Activated T-cell treated with anti-CD3 and anti-CD28 coated beads, Interleukin-2, amount 50 U/mL, for 72 hours (primary cell): ENCODE measurements at regions not wholly inside any gene's neighbourhood (a gene's known extent, or its start where the extent isn't known, plus 50 kb on each side); places are given as distances from the start of the nearest gene placed in this dataset.
"Not testable (repeated sequence)": the region's sequence is repeated elsewhere in the genome, so short reads cannot be mapped to it uniquely, and the experiment has no call there.

Source experiments
- ATAC-seq, 2 donors: fragments of 150-1000 bp; cut with Tn5 transposase; replicated peaks in 1 of 2; 2 replicates each; pipeline ENCODE4 v1.10.0; 2021; ENCODE audit warnings: moderate library complexity in 2 of 2, mild to moderate bottlenecking in 1 of 2
- DNase-seq, 2 donors: peaks; one replicate each; pipeline ENCODE4 v3.0.0; 2021 to 2022; ENCODE audit warnings: mixed read lengths in 1 of 2
- H3K27ac Mint-ChIP-seq: one replicate; pipeline ENCODE4 v1.8.0; 2022; ENCODE audit warnings: mild to moderate bottlenecking, moderate library complexity, mixed read lengths
- H3K27me3 Mint-ChIP-seq: one replicate; pipeline ENCODE4 v1.8.0; 2022; ENCODE audit warnings: low read depth, mixed read lengths
- H3K36me3 Mint-ChIP-seq, 2 donors: one replicate each; pipeline ENCODE4 v1.8.0; 2022; ENCODE audit warnings: mixed read lengths in 2 of 2, mild to moderate bottlenecking in 1 of 2; ENCODE audit not compliant: insufficient read depth in 2 of 2
- H3K4me1 Mint-ChIP-seq: one replicate; pipeline ENCODE4 v1.8.0; 2022; ENCODE audit warnings: low read depth, mixed read lengths
- H3K4me3 Mint-ChIP-seq, 2 donors: one replicate each; pipeline ENCODE4 v1.8.0; 2022; ENCODE audit warnings: mild to moderate bottlenecking in 2 of 2, mixed read lengths in 2 of 2, moderate library complexity in 2 of 2
- H3K9me3 Mint-ChIP-seq, 2 donors: one replicate each; pipeline ENCODE4 v1.8.0; 2022; ENCODE audit warnings: mixed read lengths in 2 of 2

- Mint-ChIP-seq H3K9me3 (no peaks in the 10 kb centered on the region), H3K27me3 (no peaks in the 10 kb centered on the region), H3K4me1 (no peaks in the 10 kb centered on the region), H3K4me3 (no peak overlapping the region), H3K36me3 (no peaks in the 10 kb centered on the region), H3K27ac (no peak overlapping the region)
- no peak for DNase-seq
- ATAC-seq: no peak
Observed at GRCh38 chr6:82783587-82784236, 281.9 kb downstream of the UBE3D start.

DNA sequence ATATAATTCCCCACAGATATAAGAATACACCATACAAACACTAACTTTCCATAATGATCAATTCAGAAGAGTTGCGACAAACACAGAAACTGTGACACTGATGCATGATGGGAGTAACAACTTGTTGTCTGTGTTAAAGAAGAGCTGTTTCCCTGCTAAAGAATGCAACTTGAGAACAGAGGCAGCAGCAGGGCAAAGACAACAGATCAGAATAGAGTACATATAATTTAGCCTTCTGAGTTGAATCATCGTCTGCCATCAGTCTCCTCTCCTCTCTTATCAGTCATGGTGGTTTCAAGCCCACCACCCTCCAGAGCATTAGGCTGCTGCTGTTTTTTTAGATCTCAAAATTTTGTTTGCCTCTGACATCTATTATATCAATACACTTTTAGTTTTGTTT lies 280.4 kb downstream of the UBE3D start:
- DNase-seq (no peak), ATAC-seq (no peak)
- no peaks in the 10 kb centered on the region for H3K27me3 Mint-ChIP-seq
- no peak overlapping the region for H3K27ac Mint-ChIP-seq
- peaks cover 1 to 2% of the 10 kb centered on the region in 2 donors for H3K9me3 Mint-ChIP-seq
- no peak overlapping the region for H3K4me3 Mint-ChIP-seq
- no peaks in the 10 kb centered on the region for H3K4me1 Mint-ChIP-seq
- H3K36me3 Mint-ChIP-seq: no peaks in the 10 kb centered on the region

- Mint-ChIP-seq H3K9me3 (peaks cover 1 to 4% of the 10 kb centered on the region in 2 donors), H3K4me1 (no peaks in the 10 kb centered on the region), H3K27ac (no peak overlapping the region), H3K4me3 (no peak overlapping the region), H3K36me3 (no peaks in the 10 kb centered on the region), H3K27me3 (no peaks in the 10 kb centered on the region)
- no peak for DNase-seq
- no peak for ATAC-seq
Observed at GRCh38 chr6:82786248-82786647, 279.4 kb downstream of the UBE3D start.

GRCh38 chr6:82795940-82796339 lies 269.7 kb downstream of the UBE3D start:
- H3K27me3 Mint-ChIP-seq: no peaks in the 10 kb centered on the region
- no peak for DNase-seq
- H3K27ac Mint-ChIP-seq: no peak overlapping the region
- no peak overlapping the region for H3K4me3 Mint-ChIP-seq
- H3K4me1 Mint-ChIP-seq: no peaks in the 10 kb centered on the region
- H3K9me3 Mint-ChIP-seq: peaks cover 3 to 8% of the 10 kb centered on the region in 2 donors
- no peaks in the 10 kb centered on the region for H3K36me3 Mint-ChIP-seq
- no peak for ATAC-seq

DNA sequence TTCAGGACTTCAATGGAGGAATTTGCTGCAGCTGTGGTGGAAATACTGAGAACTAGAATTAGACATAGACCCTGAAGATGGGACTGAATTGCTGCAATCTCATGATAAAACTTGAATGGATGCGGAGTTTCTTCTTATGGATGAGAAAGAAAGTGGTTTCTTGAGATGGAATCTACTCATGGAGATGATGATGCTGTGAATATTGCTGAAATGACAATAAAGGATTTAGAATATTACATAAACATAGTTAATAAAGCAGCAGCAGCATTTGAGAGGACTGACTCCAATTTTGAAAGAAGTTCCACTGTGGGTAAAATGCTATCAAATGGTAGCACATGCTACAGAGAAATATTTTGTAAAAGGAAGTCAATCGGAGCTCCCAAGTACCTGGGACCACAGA lies 264.6 kb downstream of the UBE3D start:
- ATAC-seq: no peak
- peaks cover 0 to 4% of the 10 kb centered on the region in 2 donors for H3K36me3 Mint-ChIP-seq

GRCh38 chr6:82816243-82816642 lies 249.4 kb downstream of the UBE3D start:
- not testable (repeated sequence) for DNase-seq, H3K4me1 Mint-ChIP-seq, H3K9me3 Mint-ChIP-seq, H3K27ac Mint-ChIP-seq, H3K27me3 Mint-ChIP-seq, H3K4me3 Mint-ChIP-seq, H3K36me3 Mint-ChIP-seq, ATAC-seq

More for the DNA sequence above, 264.6 kb downstream of the UBE3D start:
- Mint-ChIP-seq H3K4me1 (no peaks in the 10 kb centered on the region), H3K27me3 (no peaks in the 10 kb centered on the region), H3K27ac (no peak overlapping the region), H3K9me3 (peaks cover 3 to 7% of the 10 kb centered on the region in 2 donors), H3K4me3 (no peak overlapping the region)
- no peak for DNase-seq

- Mint-ChIP-seq H3K36me3 (no peaks in the 10 kb centered on the region), H3K27ac (no peak overlapping the region), H3K4me3 (no peak overlapping the region), H3K27me3 (no peaks in the 10 kb centered on the region), H3K4me1 (no peaks in the 10 kb centered on the region), H3K9me3 (no peaks in the 10 kb centered on the region)
- no peak for DNase-seq
- no peak for ATAC-seq
Observed at GRCh38 chr6:82818727-82819126, 246.9 kb downstream of the UBE3D start.

DNA sequence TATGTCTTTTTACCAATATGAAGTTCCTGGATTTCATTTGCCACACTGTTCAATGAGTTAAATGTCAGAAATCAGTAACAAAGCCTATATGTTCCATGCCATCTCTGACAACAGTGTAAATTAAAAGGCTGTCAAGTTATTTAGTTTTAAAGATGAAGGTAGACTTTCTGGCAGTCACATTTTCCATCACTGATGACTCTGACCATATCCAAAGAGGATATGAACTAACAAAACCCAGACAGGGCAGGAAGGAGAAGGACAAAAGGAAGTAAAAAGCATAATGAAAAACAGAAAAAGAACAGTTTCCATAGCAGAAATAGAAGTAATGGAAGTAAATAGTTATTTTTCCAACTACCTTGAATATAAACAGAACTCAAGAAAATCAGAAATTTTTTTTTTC lies 242.3 kb downstream of the UBE3D start:
- no peaks in the 10 kb centered on the region for H3K36me3 Mint-ChIP-seq
- H3K27me3 Mint-ChIP-seq: no peaks in the 10 kb centered on the region
- H3K4me3 Mint-ChIP-seq: no peak overlapping the region
- H3K4me1 Mint-ChIP-seq: no peaks in the 10 kb centered on the region
- no peaks in the 10 kb centered on the region for H3K9me3 Mint-ChIP-seq
- ATAC-seq (no peak), DNase-seq (no peak)
- H3K27ac Mint-ChIP-seq: no peak overlapping the region

GRCh38 chr6:82832811-82833210 lies 232.8 kb downstream of the UBE3D start:
- Mint-ChIP-seq H3K36me3 (no peaks in the 10 kb centered on the region), H3K4me1 (no peaks in the 10 kb centered on the region), H3K4me3 (no peak overlapping the region), H3K9me3 (no peaks in the 10 kb centered on the region), H3K27me3 (no peaks in the 10 kb centered on the region), H3K27ac (no peak overlapping the region)
- DNase-seq: no peak
- no peak for ATAC-seq

DNA sequence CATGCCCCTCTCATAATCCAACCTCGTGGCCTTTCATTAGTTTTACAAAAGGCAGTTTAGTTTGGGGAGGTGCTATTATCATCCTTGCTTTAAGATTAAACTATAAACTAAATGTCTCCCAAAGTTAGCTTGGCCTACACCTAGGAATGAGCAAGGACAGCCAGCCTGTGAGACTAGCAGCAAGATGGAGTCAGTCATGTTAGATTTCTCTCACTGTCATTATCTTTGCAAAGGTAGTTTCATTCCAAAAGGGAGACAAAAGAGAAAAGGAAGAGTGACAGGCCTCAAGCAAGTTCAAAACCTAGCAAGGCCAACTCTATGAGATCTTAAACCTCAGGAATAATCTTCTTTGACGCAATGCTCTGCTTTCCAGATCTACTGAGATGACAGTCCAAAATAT lies 232.2 kb downstream of the UBE3D start:
- H3K27ac Mint-ChIP-seq: no peak overlapping the region
- H3K36me3 Mint-ChIP-seq: no peaks in the 10 kb centered on the region
- DNase-seq (no peak), ATAC-seq (no peak)
- H3K4me3 Mint-ChIP-seq: no peak overlapping the region
- H3K9me3 Mint-ChIP-seq: no peaks in the 10 kb centered on the region
- no peaks in the 10 kb centered on the region for H3K27me3 Mint-ChIP-seq
- H3K4me1 Mint-ChIP-seq: no peaks in the 10 kb centered on the region

DNA sequence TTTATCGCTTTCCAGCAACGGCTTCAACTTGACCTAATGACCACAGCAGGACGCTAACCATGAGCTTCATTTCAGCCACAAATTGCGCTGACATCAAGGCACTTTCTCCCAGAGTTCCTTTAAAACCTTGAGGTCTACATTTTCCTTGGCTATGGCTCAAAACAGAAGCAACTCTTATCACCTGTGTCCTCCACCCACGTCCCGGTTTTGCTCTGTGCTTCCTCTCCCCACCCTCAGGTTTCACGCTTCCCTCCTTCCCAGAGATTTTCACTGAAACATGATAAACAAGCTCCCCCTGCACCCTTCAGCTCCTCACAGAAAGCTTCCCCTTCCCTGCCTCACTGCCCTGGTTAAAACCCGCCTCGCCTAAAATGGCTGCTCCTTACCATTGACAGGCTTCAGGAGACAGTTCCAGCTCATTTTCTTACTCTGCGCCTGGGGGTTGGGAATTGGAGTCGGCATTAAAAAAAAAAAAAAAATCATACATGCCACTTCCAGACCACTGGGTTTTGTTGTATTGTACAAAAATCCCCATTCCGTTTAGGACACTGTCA lies 229.5 kb downstream of the UBE3D start:
- Mint-ChIP-seq H3K36me3 (no peaks in the 10 kb centered on the region), H3K4me3 (no peak overlapping the region), H3K4me1 (no peaks in the 10 kb centered on the region), H3K27ac (no peak overlapping the region), H3K27me3 (no peaks in the 10 kb centered on the region), H3K9me3 (no peaks in the 10 kb centered on the region)
- DNase-seq (no peak), ATAC-seq (no peak)

DNA sequence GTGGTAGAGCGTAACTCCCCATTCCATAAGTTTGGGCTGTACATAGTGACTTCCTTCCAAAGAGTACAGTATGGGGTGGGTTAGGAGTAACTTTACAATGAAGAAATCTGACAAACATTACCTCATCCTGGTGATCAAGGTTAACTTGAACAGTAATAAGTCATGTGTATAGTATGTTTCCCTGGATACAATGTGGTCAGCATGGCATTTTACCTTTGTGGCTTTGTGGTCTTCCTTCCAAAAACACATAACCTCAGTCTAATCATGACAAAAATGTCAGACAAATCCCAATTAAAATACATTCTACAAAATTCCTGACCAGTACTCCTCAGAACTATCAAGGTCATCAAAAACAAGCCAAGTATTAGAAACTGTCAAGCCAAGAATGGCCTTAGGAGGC lies 225.1 kb downstream of the UBE3D start:
- no peaks in the 10 kb centered on the region for H3K36me3 Mint-ChIP-seq
- H3K9me3 Mint-ChIP-seq: no peaks in the 10 kb centered on the region
- H3K27me3 Mint-ChIP-seq: no peaks in the 10 kb centered on the region
- no peak overlapping the region for H3K27ac Mint-ChIP-seq
- ATAC-seq (no peak), DNase-seq (no peak)
- no peaks in the 10 kb centered on the region for H3K4me1 Mint-ChIP-seq
- H3K4me3 Mint-ChIP-seq: no peak overlapping the region

DNA sequence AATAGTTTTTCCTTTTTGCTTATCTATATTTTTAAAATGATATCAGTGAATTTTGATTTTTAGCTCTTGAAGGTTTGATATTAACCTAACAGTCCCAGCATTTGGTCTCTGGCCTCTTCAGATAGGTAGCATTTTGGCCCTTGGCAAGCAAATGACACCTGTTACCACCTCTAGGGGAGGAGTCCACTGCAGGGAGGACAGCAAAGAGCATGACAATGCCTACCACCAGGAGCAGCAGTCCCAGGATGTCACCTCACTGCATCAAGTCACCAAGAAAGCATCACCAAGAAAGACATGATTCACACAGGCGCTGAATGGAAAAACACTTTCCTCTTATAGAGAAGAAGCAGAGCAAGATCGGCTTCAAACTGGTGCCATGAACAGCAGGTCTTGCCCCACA lies 224.3 kb downstream of the UBE3D start:
- Mint-ChIP-seq H3K27ac (no peak overlapping the region), H3K4me1 (no peaks in the 10 kb centered on the region), H3K4me3 (no peak overlapping the region), H3K36me3 (no peaks in the 10 kb centered on the region), H3K9me3 (no peaks in the 10 kb centered on the region), H3K27me3 (no peaks in the 10 kb centered on the region)
- no peak for DNase-seq
- ATAC-seq: no peak
